Transverse colon (tissue), 4 donors: ENCODE measurements at regions not wholly inside any gene's neighbourhood (a gene's known extent, or its start where the extent isn't known, plus 50 kb on each side); places are given as distances from the start of the nearest gene placed in this dataset.

Experiments used
- DNase-seq: peaks from one replicate; pipeline ENCODE4 v3.0.0-alpha.2; 2019
- H3K27ac ChIP-seq, 4 donors: fragments of 200-600 bp; sonication (generic); 2 replicates each; pipeline ENCODE4 v1.5.1; 2016 to 2018; ENCODE audit warnings: inconsistent platforms in 4 of 4
- H3K27me3 ChIP-seq: fragments of 200-600 bp; sonication (generic); 2 replicates; pipeline ENCODE4 v1.5.1; 2017; ENCODE audit warnings: inconsistent platforms
- H3K36me3 ChIP-seq, 4 donors: fragments of 200-600 bp; sonication (generic); 2 replicates each; pipeline ENCODE4 v1.5.1; 2017 to 2019; ENCODE audit warnings: inconsistent platforms in 4 of 4
- H3K4me1 ChIP-seq, 4 donors: fragments of 200-600 bp; sonication (generic); 2 replicates each; pipeline ENCODE4 v1.5.1; 2017 to 2020; ENCODE audit warnings: inconsistent platforms in 4 of 4
- H3K4me3 ChIP-seq, 4 donors: fragments of 200-600 bp; sonication (generic); 1 replicate in 1 of 4; 2 replicates in 3 of 4; pipeline versions ENCODE4 v1.5.1 to v1.6.1; 2017 to 2019; ENCODE audit warnings: inconsistent platforms in 4 of 4
- H3K9me3 ChIP-seq, 2 donors: fragments of 200-600 bp; sonication (generic); 2 replicates each; pipeline ENCODE4 v1.5.1; 2017 to 2019; ENCODE audit warnings: inconsistent platforms in 2 of 2
- EP300 ChIP-seq: sonication (generic); formaldehyde crosslinking; IDR thresholded peaks from one replicate; pipeline ENCODE4 v1.6.1; 2017; ENCODE audit warnings: antibody characterized with exemption, low read depth
- POLR2A ChIP-seq: fragments of 450-650 bp; IDR thresholded peaks from one replicate; pipeline ENCODE4 v1.6.1; 2016; ENCODE audit warnings: antibody characterized with exemption, mild to moderate bottlenecking, moderate library complexity
- POLR2AphosphoS5 ChIP-seq, 3 donors: sonication (generic); formaldehyde crosslinking; IDR thresholded peaks; one replicate each; pipeline ENCODE4 v1.6.1; 2016; ENCODE audit warnings: antibody characterized with exemption in 3 of 3
- WGBS, 2 donors: methylation state at CpG; one replicate each; pipeline ENCODE4 v1.1.5; 2018; ENCODE audit warnings: low coverage in 1 of 2; 5-methylcytosine and 5-hydroxymethylcytosine counted together
- in situ Hi-C, 4 donors: fragments of 200-750 bp; cut with MboI; loops; one replicate each; pipeline versions ENCODE4 v1.15.0 to v1.15.1; 2017; ENCODE audit warnings: low sequenced_read_pairs in 3 of 4, low pct_ligation_motif_present in 1 of 4, low pct_unique_long_range_greater_than_20kb in 1 of 4
- intact Hi-C: fragments of 100-400 bp; cut with DNase I; formaldehyde crosslinking; loops from one replicate; pipeline ENCODE4 v1.15.1; 2023; ENCODE audit warnings: low total_unique reads
- TF ChIP-seq, protein P1 (sequence below), 5 experiments: fragments of 200-600 bp in 3 of 5; fragments of 450-650 bp in 2 of 5; sonication (generic) in 3 of 5; IDR thresholded peaks; 1 replicate in 2 of 5; 2 replicates in 3 of 5; pipeline ENCODE4 v1.5.1; 2016 to 2017; ENCODE audit warnings: antibody characterized with exemption in 5 of 5, inconsistent platforms in 3 of 5, mild to moderate bottlenecking in 2 of 5, moderate library complexity in 1 of 5

DNA sequence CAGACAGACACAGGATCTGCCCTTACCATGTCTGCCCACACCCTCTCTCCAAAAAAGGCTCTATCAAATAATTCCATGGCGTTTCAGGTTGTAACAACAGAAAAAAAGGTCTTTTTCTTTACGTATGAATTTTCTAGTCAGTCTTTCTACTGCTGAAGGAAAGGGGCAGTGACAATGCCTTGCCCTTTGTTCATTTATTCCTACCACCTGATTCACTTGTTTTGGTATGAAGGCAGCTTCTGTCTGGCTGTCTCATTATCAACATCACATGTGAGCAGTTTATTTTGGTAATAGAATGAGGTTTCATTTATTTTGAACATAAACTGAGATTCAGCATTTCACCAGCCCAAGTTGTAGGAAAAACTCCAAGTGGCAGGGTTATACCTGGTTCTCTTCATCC lies 94.3 kb upstream of the KLF7 start:
- TF ChIP-seq EP300 (no peak), POLR2AphosphoS5 (IDR thresholded peaks at IDR 0.05) (no peak), POLR2A (no peak)
- TF ChIP-seq, protein P1, sequence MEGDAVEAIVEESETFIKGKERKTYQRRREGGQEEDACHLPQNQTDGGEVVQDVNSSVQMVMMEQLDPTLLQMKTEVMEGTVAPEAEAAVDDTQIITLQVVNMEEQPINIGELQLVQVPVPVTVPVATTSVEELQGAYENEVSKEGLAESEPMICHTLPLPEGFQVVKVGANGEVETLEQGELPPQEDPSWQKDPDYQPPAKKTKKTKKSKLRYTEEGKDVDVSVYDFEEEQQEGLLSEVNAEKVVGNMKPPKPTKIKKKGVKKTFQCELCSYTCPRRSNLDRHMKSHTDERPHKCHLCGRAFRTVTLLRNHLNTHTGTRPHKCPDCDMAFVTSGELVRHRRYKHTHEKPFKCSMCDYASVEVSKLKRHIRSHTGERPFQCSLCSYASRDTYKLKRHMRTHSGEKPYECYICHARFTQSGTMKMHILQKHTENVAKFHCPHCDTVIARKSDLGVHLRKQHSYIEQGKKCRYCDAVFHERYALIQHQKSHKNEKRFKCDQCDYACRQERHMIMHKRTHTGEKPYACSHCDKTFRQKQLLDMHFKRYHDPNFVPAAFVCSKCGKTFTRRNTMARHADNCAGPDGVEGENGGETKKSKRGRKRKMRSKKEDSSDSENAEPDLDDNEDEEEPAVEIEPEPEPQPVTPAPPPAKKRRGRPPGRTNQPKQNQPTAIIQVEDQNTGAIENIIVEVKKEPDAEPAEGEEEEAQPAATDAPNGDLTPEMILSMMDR (IDR thresholded peaks at IDR 0.05), result no peak
- no peaks in the 10 kb centered on the region for H3K36me3 ChIP-seq
- H3K4me1 ChIP-seq, result peaks cover 10 to 51% (median 26%) of the 10 kb centered on the region in 4 donors
- no peak overlapping the region for H3K4me3 ChIP-seq
- DNase-seq, result no peak
- peak overlapping the region; percentile 67 to 77 (median 74) for H3K27ac ChIP-seq
- 87% methylated on average over 2 of the region's 2 CpGs; no CpG with 5 or more reads in 1 of the 2 donors for WGBS, 2 donors
- no peaks in the 10 kb centered on the region for H3K9me3 ChIP-seq
- intact Hi-C loops, result no loop called here
- in situ Hi-C loops, result loop anchor here in 1 of 4 donors (25.0 kb wide), 1 partner anchor 98 kb away; the partner anchor contains the start of gene KLF7
- no peaks in the 10 kb centered on the region for H3K27me3 ChIP-seq

DNA sequence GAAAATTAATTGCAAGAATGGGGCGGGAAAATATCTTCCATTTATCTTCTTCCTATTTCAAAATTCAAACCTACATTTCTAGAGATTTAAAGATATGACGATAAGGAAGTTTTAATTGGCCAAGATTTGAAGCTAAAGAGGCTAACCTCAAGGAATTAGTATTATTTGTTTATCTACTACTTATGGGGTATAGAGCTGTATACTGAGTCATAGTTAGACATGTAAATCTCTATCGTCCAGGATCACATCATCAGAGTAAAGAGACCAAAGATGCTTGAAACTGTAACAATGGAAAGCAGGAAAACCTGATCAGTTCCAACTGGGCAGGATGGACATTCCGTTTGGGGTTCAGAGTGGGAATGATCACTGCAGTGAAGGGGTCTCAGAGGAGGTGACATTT lies 95.2 kb upstream of the KLF7 start:
- no peak for DNase-seq
- Histone ChIP-seq H3K27ac (no peak overlapping the region), H3K9me3 (no peaks in the 10 kb centered on the region), H3K27me3 (no peaks in the 10 kb centered on the region), H3K4me1 (peaks cover 10 to 42% (median 26%) of the 10 kb centered on the region in 4 donors), H3K4me3 (no peak overlapping the region), H3K36me3 (no peaks in the 10 kb centered on the region)
- in situ Hi-C loops, result loop anchor here in 1 of 4 donors (25.0 kb wide), 1 partner anchor 99 kb away; the partner anchor contains the start of gene KLF7
- WGBS, 2 donors, result 84 to 85% methylated on average over 4 of the region's 4 CpGs
- TF ChIP-seq, protein P1 (IDR thresholded peaks at IDR 0.05), result no peak
- TF ChIP-seq EP300, result no peak
- no peak for TF ChIP-seq POLR2AphosphoS5 (IDR thresholded peaks at IDR 0.05)
- TF ChIP-seq POLR2A, result no peak
- intact Hi-C loops, result no loop called here

DNA sequence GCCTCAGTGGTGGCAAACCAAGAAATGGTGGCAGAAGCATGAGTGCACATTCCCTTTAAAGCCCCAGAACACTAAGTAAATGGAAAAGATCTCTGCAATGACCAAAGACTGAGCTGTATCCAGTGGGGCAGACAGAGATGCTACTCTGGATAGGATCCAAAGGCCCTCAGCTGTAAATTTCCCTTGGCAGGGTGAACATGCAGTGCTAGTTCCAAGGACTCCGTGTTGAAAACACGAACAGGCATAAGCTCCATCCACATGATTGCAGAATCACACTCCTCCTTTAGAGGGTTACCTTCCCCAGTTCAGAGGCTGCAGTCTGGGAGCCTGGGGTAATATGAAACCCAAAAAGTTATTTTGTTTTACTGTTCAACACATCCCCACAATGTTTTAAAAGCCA lies 98.6 kb upstream of the KLF7 start:
- H3K36me3 ChIP-seq, result no peaks in the 10 kb centered on the region
- 71% methylated on average over 2 of the region's 2 CpGs; no CpG with 5 or more reads in 1 of the 2 donors for WGBS, 2 donors
- TF ChIP-seq EP300 (no peak), POLR2AphosphoS5 (IDR thresholded peaks at IDR 0.05) (peak in 2 of 3 donors; percentile 10 to 46)
- DNase-seq, result no peak
- intact Hi-C loops (no loop called here), in situ Hi-C loops (loop anchor here in 1 of 4 donors (25.0 kb wide), 1 partner anchor 102 kb away; the partner anchor contains the start of gene KLF7)
- no peaks in the 10 kb centered on the region for H3K27me3 ChIP-seq
- H3K4me1 ChIP-seq, result peaks cover 0 to 8% (median 2%) of the 10 kb centered on the region in 4 donors
- no peak overlapping the region for H3K4me3 ChIP-seq
- H3K27ac ChIP-seq, result peak overlapping the region in 3 of 4 donors; percentile 22 to 48 (median 28)
- H3K9me3 ChIP-seq, result no peaks in the 10 kb centered on the region

DNA sequence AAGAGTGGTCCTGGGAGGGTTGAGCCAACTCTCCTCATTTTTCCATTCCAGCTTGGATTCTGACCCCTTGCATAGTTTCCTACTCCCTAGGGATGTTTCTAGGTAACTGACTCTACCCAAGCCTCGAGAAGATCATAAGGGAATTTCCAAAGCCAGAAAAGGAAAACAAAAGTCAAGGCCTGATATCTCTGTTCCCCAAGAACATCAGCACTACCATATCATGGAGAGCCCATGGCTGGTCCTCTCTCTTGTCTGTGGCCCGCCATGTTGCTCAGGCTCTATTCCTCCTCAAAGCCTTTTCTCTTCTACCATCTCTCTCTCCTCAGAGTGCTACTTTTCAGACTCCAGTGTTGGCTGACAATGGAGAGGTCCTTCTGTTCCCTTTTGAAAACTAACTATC lies 99.6 kb upstream of the KLF7 start:
- no peak for DNase-seq
- H3K4me1 ChIP-seq, result peaks cover 0 to 4% (median 0%) of the 10 kb centered on the region in 4 donors
- 78% methylated on average over 2 of the region's 2 CpGs; no CpG with 5 or more reads in 1 of the 2 donors for WGBS, 2 donors
- intact Hi-C loops (no loop called here), in situ Hi-C loops (loop anchor here in 1 of 4 donors (25.0 kb wide), 1 partner anchor 103 kb away; the partner anchor contains the start of gene KLF7)
- H3K27ac ChIP-seq, result no peak overlapping the region
- no peak for TF ChIP-seq EP300
- TF ChIP-seq, protein P1 (IDR thresholded peaks at IDR 0.05), result no peak
- TF ChIP-seq POLR2A, result no peak
- TF ChIP-seq POLR2AphosphoS5 (IDR thresholded peaks at IDR 0.05), result no peak
- no peaks in the 10 kb centered on the region for H3K9me3 ChIP-seq
- H3K36me3 ChIP-seq, result no peaks in the 10 kb centered on the region
- no peaks in the 10 kb centered on the region for H3K27me3 ChIP-seq
- H3K4me3 ChIP-seq, result no peak overlapping the region
